GM21381 (cell line): ENCODE measurements at regions not wholly inside any gene's neighbourhood (a gene's known extent, or its start where the extent isn't known, plus 50 kb on each side); places are given as distances from the start of the nearest gene placed in this dataset.
"Not testable (repeated sequence)": the region's sequence is repeated elsewhere in the genome, so short reads cannot be mapped to it uniquely, and the experiment has no call there.

Source experiments
- ATAC-seq: cut with Tn5 transposase; IDR thresholded peaks from one replicate; pipeline ENCODE4 v1.9.1; 2021; ENCODE audit warnings: mild to moderate bottlenecking, moderate library complexity; ENCODE audit not compliant: unreplicated experiment

DNA sequence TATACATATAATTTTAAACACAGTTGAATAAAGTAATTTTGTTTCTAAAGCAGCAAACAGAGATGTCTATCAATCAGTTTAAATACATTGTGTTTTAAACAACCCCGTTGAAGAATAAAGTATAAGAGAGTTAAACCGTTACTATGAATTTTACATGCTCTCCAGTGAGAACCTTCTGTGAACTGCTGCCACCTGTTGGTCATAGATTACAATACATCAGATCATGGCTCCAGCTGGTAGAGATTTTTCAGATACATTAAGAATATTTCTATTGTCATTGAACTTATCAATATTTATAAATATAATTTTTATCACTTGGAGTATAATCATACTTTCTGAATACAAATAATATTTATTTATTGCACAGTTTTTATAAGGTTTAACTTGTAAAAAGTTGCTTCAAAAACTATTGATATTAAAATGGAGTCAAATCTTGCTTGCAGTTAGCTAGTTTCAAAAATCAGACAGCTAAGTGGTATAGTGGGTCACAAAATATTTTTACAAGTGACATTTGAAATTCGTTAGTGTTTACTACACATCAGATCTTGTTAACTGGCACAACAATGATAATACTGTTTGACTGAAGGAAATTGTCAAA is 561.2 kb upstream of the PHF14 start:
- ATAC-seq = peak; percentile 88

DNA sequence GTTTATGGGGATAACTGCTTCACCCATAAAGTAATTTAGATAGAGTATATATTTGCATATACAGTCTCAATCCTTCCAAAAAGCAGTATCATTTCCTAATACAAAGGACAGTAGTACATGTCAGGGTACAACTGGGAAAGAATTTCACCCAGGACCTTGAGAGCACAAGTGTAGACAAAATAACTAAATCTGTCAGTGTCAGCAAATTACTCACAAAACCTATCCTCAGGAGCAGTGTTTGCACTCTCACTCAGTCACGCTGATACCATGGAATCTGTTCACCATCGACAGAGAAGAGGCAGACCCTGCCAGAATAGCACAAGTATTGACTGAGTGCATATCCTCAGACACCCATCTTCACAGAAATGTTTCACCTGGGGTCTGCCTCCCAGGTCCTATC is 554.7 kb upstream of the PHF14 start:
- no peak for ATAC-seq

DNA sequence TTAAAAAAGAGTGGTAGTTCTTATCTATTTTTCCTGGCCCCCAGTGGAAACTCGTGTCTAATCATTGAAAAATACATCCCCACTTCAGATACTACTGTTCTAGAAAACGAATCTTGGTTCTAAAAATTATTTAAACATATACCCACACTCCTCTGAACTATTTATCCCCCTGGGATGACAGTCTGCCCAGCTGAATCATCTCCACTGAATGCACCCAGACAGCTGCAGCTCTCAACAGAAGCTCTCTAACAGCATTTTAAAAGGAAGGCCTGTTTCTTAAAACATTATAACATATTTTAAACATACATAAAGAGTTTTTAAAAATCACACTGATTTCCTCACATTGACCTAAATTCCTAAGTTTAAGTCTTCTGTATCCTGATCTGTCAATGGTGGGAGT is 544.6 kb upstream of the PHF14 start:
- no peak for ATAC-seq

DNA sequence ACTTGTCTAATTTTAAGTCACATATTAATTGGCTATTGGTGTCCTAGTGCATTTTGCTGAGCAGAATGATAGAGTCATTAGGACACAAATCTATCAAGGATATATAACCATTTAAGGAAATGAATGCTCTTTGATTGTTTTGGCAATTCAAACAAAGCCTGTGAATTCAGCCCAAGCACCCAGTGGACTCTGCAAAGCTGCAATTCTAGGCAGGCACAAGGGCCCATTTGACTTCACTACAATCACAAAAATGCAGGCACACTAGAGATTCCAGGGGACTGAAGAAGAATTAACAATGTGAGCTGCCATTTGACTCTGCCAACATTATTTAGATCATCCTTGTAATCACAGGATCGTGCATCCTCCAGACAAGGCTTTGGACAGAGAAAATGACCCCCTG is 544.2 kb upstream of the PHF14 start:
- ATAC-seq = no peak

DNA sequence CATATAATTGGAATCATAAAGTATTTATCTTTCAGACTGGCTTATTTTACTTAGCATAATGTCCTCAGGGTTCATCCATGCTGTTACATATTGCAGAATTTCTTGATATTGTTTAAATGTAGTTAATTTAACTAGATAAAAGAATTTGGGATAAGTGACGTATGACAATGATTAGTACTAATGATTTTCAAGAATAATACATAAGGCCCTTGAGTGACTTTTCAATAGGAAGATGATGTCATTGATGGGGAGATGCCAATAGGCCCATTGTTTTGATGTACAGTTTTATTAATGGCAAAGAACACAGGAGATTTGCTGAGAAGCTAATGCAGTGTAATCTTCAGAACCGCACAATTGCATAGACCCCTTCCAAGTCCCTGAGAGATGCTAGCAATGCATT is 537.4 kb upstream of the PHF14 start:
- ATAC-seq = no peak

DNA sequence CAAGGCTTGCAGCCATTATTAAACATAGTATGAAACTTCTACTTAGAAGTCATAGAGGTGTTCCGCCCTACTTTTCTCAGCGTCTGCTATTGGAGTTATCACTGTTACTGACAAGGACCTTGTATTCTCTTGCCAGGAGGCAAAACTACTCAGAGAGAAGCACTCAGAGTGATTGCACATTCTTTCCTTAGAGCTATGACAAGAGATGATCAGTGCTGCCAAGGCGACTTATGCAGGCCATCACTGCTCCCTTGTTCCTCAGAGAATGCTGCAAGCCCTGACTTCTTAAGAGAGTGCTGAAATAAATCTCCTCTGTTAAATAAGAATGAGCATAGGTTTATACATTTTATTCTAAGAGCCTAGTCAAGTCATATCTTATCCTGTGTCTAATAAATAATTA is 534.6 kb upstream of the PHF14 start:
- no peak for ATAC-seq

DNA sequence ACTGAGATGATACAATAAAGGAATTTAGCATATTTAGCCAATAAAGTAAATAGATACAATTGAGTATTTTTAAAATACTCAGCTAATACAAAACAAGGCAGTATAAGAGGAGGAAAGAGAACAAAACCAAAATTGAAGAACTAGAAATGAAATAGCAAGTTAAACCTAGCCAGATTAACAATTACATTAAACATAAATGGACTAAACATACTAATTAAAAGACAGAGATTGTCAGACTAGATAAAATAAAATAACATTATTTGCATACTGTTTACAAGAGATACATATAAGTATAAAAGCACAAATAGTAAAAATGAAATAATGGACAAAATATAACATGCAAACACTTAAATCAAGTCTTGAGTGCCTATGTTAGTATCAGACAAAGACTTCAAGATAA is 517.7 kb upstream of the PHF14 start:
- ATAC-seq = no peak

DNA sequence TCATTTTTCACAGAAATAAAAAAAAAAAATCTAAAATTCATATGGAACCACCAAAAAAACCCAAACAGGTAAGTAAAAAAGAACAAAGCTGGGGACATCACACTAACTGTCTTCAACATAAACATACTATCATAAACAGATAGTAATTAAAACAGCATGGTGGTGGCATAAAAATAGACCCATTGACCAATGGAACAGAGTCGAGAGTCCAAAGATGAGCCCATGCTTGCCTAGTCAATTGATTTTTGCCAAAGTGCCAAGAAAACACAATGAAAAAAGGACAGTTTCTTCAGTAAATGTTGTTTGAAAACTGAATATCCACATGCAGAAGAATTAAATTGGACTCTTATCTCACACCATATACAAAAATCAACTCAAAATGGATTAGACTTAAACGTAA is 513.2 kb upstream of the PHF14 start:
- no peak for ATAC-seq

DNA sequence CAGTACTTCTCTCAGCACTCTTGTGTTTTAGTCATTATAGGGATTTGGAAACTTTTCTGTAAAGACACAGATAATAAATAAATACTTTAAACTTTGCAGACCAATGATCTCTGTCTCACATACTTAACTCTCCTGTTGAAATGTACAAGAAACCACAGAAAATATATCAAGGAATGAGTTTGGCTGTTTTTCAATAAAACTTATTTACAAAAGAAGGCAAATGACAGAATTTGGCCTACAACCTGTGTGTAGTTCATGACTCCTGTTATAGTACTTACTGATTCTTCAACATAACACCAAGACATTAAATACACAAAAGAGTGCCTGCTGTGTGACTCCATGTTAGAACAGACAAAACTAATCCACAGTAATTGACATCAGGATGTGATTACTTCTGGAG is 510.0 kb upstream of the PHF14 start:
- no peak for ATAC-seq

DNA sequence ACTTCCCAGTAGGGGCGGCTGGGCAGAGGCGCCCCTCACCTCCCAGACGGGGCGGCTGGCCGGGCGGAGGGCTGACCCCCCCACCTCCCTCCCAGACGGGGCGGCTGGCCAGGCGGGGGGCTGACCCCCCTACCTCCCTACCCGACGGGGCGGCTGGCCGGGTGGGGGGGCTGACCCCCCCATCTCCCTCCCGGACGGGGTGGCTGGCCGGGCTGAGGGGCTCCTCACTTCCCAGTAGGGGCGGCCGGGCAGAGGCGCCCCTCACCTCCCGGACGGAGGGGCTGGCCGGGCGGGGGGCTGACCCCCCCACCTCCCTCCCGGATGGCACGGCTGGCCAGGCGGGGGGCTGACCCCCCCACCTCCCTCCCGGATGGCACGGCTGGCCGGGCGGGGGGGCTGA is 508.1 kb upstream of the PHF14 start:
- not testable (repeated sequence) for ATAC-seq

DNA sequence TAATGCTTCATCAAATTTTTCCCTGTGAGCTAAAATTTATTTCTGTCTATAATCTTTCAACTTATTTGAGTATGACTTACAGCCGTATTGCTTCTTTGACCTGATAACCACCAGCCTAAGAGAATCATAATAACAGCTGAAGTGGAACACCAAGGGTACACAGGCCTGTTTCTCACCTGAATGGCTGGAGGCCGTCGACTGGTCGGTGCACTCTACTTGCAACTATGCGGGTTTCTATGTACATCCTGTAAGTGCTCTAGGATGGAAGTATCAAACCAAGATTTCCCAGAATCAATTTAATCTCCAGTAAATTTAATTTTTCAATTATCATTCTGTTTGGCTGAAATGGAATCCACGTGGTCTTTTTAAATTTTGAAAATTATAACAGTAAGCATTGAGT is 504.8 kb upstream of the PHF14 start:
- no peak for ATAC-seq

DNA sequence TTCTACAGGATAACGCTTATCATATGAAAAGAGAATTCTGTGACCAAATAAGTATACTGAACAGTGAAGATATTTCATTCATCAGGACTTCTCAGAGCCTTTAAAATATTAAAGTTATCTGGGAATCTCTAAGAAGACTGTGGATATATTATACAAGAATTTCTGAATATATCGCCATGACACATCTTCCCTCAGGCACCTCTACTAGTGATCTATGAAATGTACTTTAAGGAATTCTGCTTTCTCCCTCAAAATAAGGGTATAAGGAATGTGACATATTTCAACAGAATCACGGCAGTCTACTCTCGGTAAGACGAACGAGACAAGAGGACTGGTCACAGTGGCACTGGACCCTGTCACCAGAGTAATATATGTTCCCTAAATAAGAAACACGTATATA is 504.2 kb upstream of the PHF14 start:
- ATAC-seq = no peak

DNA sequence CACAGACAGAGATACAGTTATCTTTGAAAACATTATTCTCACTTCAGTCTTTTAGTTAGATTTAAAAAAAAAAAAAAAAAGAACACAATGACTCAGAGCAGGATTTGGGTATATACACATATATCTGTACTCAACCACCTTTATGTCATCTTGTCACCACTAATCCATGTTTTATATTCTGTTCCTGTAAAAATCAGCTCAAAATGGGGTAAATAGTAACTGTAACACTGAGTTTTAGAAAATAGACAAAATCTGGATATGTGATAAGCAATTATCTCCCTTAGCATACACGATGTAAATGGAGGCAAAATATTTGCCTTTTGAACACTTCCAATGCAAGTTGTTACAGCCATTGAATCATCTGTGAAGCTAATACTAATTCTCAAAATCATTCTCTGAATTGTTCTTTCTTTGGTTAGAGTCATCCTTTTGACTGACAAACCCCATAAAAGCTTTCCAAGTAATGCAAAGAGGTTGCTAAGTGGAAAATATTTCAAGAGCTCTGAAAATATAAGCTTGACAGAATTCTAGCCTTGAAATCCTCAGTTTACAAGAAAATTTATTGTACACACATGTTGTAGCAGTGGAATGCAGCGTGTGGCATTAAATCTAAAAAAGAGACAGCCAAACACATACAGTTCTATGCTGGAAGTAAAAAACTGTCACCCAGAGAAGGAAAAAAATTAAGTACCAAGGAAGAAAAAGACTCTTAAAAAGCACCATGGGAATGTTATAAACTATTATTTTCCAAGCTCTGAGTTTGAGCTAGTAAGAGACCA is 502.2 kb upstream of the PHF14 start:
- no peak for ATAC-seq

DNA sequence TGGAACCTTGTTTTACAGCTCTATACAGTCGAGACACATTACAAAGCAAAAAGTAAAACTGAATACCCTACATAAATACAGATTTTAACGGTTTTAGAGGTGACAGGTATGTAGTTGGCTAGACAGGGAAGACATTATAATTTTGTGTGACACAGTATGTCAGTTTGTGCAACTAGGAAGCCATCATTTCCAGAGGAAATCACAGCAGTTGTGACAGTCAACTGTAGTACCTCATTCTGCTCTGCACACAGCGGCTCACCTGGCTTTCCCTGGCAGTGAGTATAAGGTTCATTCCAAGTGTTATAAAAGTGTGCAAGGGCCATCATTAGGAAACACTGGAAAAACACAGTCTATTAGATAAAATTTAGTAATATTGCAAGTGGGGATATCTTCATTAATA is 501.6 kb upstream of the PHF14 start:
- no peak for ATAC-seq

DNA sequence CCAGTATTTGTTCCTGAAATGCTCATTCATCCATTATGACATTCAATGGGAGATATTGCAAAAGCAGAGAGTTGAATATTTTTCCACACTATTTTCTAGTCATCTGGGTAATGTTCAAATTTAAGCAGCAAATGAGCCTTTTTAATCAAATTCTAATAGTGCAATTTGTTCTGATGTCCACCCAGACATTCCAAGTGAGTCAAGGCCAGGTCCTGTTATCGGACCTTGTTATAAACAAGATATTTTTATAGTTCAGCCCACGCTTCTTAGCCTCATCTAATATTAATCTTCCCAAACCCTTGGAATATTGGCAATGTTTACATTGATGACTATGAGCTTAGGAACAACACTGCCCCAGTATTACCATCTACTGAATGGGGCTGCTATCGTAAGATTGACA is 500.1 kb upstream of the PHF14 start:
- ATAC-seq = no peak

DNA sequence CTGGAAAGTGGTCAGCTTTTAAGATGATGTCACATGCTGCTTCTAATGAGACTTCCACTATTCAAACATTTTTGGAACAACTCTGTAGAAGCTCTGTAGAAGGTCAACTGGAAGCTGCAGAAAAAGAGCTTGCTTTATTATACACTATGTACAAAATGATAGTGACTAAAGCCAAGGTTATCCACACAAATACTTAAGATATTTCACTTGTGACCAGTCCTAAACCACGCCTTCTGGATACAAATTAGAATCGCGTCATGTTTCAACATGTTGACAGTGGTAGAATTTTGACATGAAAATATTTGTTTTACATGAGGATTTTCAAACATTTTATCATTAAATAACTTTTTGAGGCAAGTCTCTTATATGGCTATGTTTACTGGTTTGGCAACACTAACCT is 499.6 kb upstream of the PHF14 start:
- no peak for ATAC-seq

DNA sequence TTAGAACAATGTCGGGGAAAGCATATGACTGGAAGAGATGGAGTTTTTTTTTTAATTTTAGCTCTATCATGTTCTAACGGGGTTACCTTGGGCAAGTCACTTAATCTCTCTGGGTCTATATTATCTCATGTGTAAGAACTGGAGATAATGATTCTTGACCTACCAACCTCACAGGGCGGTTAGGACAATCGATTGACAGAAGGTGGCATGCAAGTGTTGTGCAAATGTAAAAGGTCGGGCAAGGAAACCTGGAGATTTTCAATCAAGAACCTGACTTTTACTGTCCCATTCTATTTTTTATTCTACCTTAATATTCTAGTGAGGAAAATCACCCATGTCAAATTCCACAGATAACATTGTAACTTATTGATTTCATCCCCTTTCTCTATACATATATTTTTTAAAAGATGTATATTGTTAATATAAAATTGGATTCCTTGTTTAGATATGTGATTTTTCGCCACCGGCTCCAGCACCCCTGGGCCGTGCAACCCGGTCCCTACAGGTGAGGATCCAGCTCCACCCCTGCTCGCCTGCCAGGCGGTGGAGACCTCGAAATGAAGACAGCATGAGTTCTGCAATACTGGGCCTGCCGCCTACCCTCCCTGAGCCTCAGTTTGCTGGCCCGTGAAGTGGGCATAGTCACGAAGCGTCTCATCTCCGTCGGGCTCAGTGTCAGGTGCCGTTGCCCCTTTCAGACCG is 497.6 kb upstream of the PHF14 start:
- ATAC-seq = no peak

DNA sequence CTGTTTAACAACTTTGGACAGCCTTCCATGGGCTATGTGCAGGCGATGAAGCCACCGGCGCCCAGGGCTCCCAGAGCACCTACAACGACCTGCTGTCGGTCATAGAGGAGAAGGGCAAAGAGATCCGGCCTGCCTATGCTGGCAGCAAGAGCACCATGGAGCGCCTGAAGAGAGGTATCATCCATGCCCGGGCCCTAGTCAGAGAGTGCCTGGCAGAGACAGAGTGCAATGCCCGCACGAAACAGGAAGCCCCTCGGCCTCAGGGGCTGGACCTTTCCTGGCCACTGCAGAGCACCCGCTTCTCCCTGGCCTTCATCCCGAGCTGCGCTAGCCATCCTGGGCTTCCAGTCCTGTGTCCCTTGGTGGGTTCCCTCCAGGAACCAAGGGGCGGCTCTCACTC is 497.0 kb upstream of the PHF14 start:
- no peak for ATAC-seq

DNA sequence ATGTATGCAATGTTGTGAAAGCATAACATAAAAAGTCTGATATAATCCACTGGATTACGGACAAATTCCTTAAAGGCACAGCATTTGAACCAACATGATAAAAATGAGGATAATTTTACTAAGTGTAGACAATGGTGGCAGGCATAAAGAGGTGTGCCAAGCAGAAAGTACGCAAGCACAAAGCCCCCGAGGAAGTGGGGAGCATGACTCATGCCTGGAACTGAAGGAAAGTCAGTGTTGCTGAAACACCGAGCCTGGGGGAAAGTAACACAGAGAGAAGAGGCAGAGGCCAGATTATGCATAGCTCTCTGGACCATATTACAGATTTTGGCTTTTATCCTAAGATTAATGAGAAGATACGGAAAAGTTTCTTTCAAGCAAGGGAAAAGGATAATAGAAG is 490.0 kb upstream of the PHF14 start:
- no peak for ATAC-seq

DNA sequence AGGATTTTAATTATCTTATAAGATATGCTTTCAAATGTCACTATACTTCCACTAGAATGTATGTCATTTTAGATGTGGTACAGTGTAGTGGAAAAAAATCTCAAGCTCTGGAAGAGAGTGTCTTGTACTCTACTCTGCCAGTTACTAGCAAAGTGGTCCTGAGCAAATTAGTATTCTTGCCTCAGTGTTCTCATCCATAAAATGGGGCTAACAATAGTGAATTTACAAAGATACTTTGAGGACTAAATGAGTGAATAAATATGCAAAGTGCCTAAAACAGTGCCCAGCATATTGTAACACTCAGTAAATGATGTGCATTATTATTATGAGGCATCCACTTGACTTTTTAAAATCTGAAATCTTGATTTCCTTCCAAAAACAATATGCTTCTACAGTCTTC is 488.9 kb upstream of the PHF14 start:
- ATAC-seq = no peak

DNA sequence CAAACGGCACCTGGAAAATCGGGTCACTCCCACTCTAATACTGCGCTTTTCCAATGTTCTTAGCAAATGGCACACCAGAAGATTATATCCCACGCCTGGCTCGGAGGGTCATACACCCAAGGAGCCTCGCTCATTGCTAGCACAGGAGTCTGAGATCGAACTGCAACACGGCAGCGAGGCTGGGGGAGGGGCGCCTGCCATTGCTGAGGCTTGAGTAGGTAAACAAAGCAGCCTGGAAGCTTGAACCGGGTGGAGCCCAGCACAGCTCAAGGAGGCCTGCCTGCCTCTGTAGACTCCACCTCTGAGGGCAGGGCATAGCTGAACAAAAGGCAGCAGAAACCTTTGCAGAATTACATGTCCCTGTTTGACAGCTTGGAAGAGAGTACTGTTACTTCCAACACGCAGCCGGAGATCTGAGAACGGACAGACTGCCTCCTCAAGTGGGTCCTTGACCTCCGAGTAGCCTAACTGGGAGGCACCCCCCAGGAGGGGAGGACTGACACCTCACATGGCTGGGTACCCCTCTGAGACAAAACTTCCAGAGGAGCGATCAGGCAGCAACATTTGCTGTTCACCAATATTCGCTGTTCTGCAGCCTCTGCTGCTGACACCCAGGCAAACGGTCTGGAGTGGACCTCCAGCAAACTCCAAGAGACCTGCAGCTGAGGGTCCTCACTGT is 472.3 kb upstream of the PHF14 start:
- ATAC-seq = not testable (repeated sequence)

DNA sequence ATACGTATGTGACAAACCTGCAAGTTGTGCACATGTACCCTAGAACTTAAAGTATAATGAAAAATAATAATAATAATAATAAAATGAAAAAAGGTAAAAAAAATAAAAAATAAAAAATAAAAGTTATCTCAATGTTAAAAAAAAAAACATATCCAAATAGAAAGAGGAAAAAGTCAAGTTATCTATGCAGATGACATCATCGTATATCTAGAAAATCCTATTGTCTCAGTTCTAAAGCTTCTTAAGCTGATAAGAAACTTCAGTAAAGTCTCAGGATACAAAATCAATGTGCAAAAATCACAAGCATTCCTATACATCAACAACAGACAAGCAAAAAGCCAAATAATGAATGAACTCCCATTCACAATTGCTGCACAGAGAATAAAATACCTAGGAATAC is 466.6 kb upstream of the PHF14 start:
- no peak for ATAC-seq
